PC-9 (cell line): ENCODE measurements at regions not wholly inside any gene's neighbourhood (a gene's known extent, or its start where the extent isn't known, plus 50 kb on each side); places are given as distances from the start of the nearest gene placed in this dataset.
A peak's percentile ranks its signal among the peaks of the same experiment; 100 is the strongest.

ENCODE experiments used
- BruUV-seq: library from RNA; stranded (reverse); fragments of 400-500 nt; replicated peaks from 2 replicates; lab custom pipeline; 2021; lab: Mats Ljungman, UMichigan
- CTCF ChIA-PET: fragments of 300-600 bp; sonication (Branson Sonifier 250); formaldehyde crosslinking; loops from one replicate; lab custom pipeline; 2022; ENCODE audit warnings: antibody characterized with exemption; lab: Charles Lee
- POLR2A ChIA-PET: fragments of 300-600 bp; sonication (Branson Sonifier 250); formaldehyde crosslinking; loops from one replicate; lab custom pipeline; 2022; ENCODE audit warnings: antibody characterized with exemption; ENCODE audit not compliant: unreplicated experiment; lab: Charles Lee
- DNase-seq, 2 experiments: peaks; one replicate each; pipeline versions ENCODE4 v3.0.0 to v3.0.0-alpha.2; 2015 to 2022; ENCODE audit warnings: mixed read lengths in 1 of 2
- H2AFZ ChIP-seq: fragments of 200-600 bp; sonication (generic); 2 replicates; pipeline ENCODE4 v1.8.1; 2017; ENCODE audit warnings: antibody characterized with exemption
- H3F3A ChIP-seq: fragments of 200-600 bp; sonication (generic); 2 replicates; pipeline ENCODE4 v1.8.1; 2017; ENCODE audit warnings: antibody characterized with exemption, mild to moderate bottlenecking, low read depth; ENCODE audit not compliant: insufficient read depth
- H3K27ac ChIP-seq: fragments of 200-600 bp; sonication (generic); 2 replicates; pipeline ENCODE4 v1.6.1; 2016; ENCODE audit warnings: mixed run types
- H3K27me3 ChIP-seq: fragments of 200-600 bp; sonication (generic); 2 replicates; pipeline ENCODE4 v1.6.1; 2016; ENCODE audit warnings: low read depth, mixed run types; ENCODE audit not compliant: insufficient read depth
- H3K36me3 ChIP-seq: fragments of 200-600 bp; sonication (generic); 2 replicates; pipeline ENCODE4 v1.6.1; 2016; ENCODE audit warnings: low read depth, mixed run types
- H3K4me1 ChIP-seq: fragments of 200-600 bp; sonication (generic); replicated peaks from 2 replicates; pipeline ENCODE4 v1.6.1; 2016; ENCODE audit warnings: mixed run types; ENCODE audit not compliant: insufficient read depth
- H3K4me2 ChIP-seq: fragments of 200-600 bp; sonication (generic); 2 replicates; pipeline ENCODE4 v1.6.1; 2017; ENCODE audit warnings: mixed run types
- H3K4me3 ChIP-seq: fragments of 200-600 bp; sonication (generic); 2 replicates; pipeline ENCODE4 v1.6.1; 2016; ENCODE audit warnings: mixed run types
- H3K79me2 ChIP-seq: fragments of 200-600 bp; sonication (generic); 2 replicates; pipeline ENCODE4 v1.6.1; 2017; ENCODE audit warnings: low read depth, mixed run types
- H3K9me2 ChIP-seq: fragments of 200-600 bp; sonication (generic); 2 replicates; pipeline ENCODE4 v1.8.1; 2017; ENCODE audit warnings: mild to moderate bottlenecking; ENCODE audit not compliant: insufficient read depth
- H3K9me3 ChIP-seq: fragments of 200-600 bp; sonication (generic); 2 replicates; pipeline ENCODE4 v1.8.1; 2016; ENCODE audit warnings: low read depth; ENCODE audit not compliant: insufficient read depth
- H4K20me1 ChIP-seq: fragments of 200-600 bp; sonication (generic); 2 replicates; pipeline ENCODE4 v1.8.1; 2017; ENCODE audit not compliant: insufficient read depth
- EZH2 ChIP-seq: fragments of 200-600 bp; sonication (generic); IDR thresholded peaks from 2 replicates; pipeline ENCODE4 v1.8.0; 2017; ENCODE audit warnings: antibody characterized with exemption, low read depth
- intact Hi-C: fragments of 100-400 bp; cut with micrococcal nuclease; formaldehyde crosslinking; loops from one replicate; pipeline ENCODE4 v1.10.0; 2022; ENCODE audit not compliant: unreplicated experiment
- TF ChIP-seq, protein P1 (sequence below): fragments of 200-600 bp; sonication (generic); conservative IDR thresholded peaks from 2 replicates; pipeline ENCODE4 v1.6.1; 2017; ENCODE audit warnings: mixed run types, antibody characterized with exemption, mild to moderate bottlenecking, moderate library complexity

DNA sequence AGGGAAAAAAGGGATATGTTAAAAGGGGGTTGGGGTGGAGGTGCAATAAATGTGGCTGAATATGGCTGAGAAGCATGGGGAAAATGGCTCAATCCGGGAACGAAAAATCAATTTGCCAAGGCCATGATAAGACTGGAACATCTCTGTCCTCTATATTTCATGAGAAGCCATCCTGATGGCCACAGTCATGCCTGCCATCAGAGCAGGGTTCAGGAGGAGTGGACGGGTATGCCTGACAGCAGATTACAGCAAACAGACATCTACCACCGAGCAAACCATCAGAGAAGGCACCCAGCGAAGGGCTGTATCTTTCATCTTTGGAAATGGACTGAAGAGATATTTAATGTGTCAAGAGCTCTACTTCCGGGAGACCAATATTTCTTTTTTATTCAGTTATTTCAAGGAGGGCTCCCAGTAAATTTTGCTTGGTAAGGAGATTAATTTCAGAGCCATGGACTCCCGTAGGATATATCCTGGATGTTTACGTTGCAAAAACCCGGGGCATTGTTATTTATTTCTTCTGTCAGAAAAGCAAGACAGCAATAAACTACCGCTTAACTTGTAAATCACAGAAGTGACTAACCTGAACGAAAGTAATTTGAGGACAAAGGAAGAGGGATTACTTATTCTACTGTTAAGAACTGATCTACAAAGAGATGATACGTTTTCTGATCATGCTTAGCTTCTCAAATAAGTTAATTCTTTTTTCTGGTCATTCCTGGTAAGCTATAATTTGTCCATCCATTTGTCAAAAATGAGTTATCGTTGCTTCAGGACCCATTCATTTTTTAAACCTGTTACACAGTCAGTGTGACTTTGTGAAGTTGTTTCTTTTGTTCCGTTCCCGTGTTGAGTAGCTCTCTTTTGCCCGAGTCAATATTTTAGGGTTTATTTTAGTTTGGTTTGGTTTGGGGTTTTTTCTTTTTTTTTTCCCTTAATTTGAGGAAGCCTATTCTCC, 80.6 kb upstream of the CHD2 start:
- CTCF ChIA-PET = interaction anchor here (0.6 to 0.7 kb wide), 2 partner anchors 69 to 98 kb away, joined by 4 read pairs; no protein-coding TSS in a partner anchor
- intact Hi-C loops = loop anchor here (1.0 kb wide), 3 partner anchors 9 to 63 kb away; no protein-coding TSS in a partner anchor
- Histone ChIP-seq H2AFZ (peak overlapping the region; percentile 84), H3K27ac (peak overlapping the region; percentile 96), H3K4me2 (peak overlapping the region; percentile 92), H3K36me3 (no peaks in the 10 kb centered on the region), H3K9me3 (no peaks in the 10 kb centered on the region), H3K79me2 (no peaks in the 10 kb centered on the region), H3F3A (peaks cover 47% of the 10 kb centered on the region), H3K4me3 (peak overlapping the region; percentile 56), H4K20me1 (no peaks in the 10 kb centered on the region), H3K4me1 (peaks cover 57% of the 10 kb centered on the region), H3K9me2 (no peaks in the 10 kb centered on the region), H3K27me3 (no peaks in the 10 kb centered on the region)
- POLR2A ChIA-PET = interaction anchor here (0.5 to 2.1 kb wide), 11 partner anchors 8 to 190 kb away, joined by 3 to 28 read pairs (median 6); no protein-coding TSS in a partner anchor
- no peak for DNase-seq
- no TSS peak for BruUV-seq
- TF ChIP-seq, protein P1, sequence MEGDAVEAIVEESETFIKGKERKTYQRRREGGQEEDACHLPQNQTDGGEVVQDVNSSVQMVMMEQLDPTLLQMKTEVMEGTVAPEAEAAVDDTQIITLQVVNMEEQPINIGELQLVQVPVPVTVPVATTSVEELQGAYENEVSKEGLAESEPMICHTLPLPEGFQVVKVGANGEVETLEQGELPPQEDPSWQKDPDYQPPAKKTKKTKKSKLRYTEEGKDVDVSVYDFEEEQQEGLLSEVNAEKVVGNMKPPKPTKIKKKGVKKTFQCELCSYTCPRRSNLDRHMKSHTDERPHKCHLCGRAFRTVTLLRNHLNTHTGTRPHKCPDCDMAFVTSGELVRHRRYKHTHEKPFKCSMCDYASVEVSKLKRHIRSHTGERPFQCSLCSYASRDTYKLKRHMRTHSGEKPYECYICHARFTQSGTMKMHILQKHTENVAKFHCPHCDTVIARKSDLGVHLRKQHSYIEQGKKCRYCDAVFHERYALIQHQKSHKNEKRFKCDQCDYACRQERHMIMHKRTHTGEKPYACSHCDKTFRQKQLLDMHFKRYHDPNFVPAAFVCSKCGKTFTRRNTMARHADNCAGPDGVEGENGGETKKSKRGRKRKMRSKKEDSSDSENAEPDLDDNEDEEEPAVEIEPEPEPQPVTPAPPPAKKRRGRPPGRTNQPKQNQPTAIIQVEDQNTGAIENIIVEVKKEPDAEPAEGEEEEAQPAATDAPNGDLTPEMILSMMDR = no peak
- TF ChIP-seq EZH2 = no peak

DNA sequence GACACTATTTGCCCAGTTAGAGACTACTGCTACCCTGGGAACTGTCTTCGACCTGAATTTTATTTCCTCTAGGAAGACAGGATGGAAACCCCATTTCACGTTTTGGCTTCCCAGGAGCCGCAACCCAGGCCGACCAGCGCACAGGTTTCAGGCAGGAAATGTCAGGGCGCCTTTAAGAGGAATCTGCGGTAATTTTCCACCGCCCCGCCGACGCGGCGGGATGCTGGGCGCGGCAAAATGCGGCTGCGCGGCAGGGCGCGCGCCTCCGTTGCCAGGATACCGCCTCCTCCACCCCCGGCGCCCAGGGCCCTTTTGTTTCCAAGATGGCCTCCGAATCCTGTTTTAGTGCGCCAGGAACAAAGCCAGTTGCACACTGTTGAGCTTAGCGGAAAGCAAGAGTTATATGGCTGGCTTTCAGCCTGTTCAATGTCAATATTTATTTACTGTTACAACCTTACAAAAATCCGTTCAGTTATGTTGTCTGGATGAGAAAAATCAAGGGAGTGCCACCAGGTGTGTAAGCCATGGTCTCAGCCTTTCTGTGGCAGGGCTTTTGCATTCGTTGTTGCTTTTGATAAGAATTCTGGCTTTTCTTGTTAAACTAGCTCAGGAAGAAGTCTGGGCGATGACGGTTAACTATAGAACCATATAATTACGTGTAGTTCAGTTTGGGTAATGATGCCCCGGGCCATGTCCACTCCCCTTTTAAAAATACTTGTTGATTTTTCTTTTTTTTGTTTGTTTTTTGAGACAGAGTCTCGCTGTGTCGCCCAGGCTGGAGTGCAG, 79.7 kb upstream of the CHD2 start:
- Histone ChIP-seq H3K4me1 (peaks cover 57% of the 10 kb centered on the region), H3K36me3 (no peaks in the 10 kb centered on the region), H3K79me2 (no peaks in the 10 kb centered on the region), H3K27me3 (no peaks in the 10 kb centered on the region), H3F3A (peaks cover 47% of the 10 kb centered on the region), H3K4me2 (peak overlapping the region; percentile 92), H4K20me1 (no peaks in the 10 kb centered on the region), H3K4me3 (peak overlapping the region; percentile 56), H2AFZ (peak overlapping the region; percentile 84), H3K27ac (peak overlapping the region; percentile 96), H3K9me3 (no peaks in the 10 kb centered on the region), H3K9me2 (no peaks in the 10 kb centered on the region)
- ChIA-PET POLR2A (interaction anchor here (0.5 to 2.1 kb wide), 14 partner anchors 9 to 976 kb away, joined by 3 to 28 read pairs (median 6); no protein-coding TSS in a partner anchor), CTCF (interaction anchor here (0.6 to 0.7 kb wide), 2 partner anchors 68 to 97 kb away, joined by 4 read pairs; no protein-coding TSS in a partner anchor)
- no peak for TF ChIP-seq EZH2
- TF ChIP-seq, protein P1 = no peak
- BruUV-seq = TSS peak; percentile 85
- peak; percentile 91 to 96 for DNase-seq
- intact Hi-C loops = loop anchor here (1.0 kb wide), 3 partner anchors 10 to 62 kb away; no protein-coding TSS in a partner anchor
